Esophagus muscularis mucosa (tissue), 4 donors: ENCODE measurements at regions not wholly inside any gene's neighbourhood (a gene's known extent, or its start where the extent isn't known, plus 50 kb on each side); places are given as distances from the start of the nearest gene placed in this dataset.

Experiments
- EP300 ChIP-seq: sonication (generic); formaldehyde crosslinking; IDR thresholded peaks from one replicate; pipeline ENCODE4 v1.6.1; 2017; ENCODE audit warnings: antibody characterized with exemption
- POLR2A ChIP-seq: fragments of 450-650 bp; IDR thresholded peaks from one replicate; pipeline ENCODE4 v1.6.1; 2017; ENCODE audit warnings: antibody characterized with exemption, moderate library complexity, mild to moderate bottlenecking, low read depth
- POLR2AphosphoS5 ChIP-seq, 2 donors: sonication (generic); formaldehyde crosslinking; IDR thresholded peaks; one replicate each; pipeline ENCODE4 v1.6.1; 2017; ENCODE audit warnings: antibody characterized with exemption in 2 of 2
- TF ChIP-seq, protein P1 (sequence below), 3 experiments: fragments of 200-600 bp in 2 of 3; fragments of 450-650 bp in 1 of 3; sonication (generic) in 2 of 3; IDR thresholded peaks; one replicate each; pipeline ENCODE4 v1.5.1; 2017 to 2019; ENCODE audit warnings: antibody characterized with exemption in 3 of 3, mild to moderate bottlenecking in 2 of 3, moderate library complexity in 1 of 3

DNA sequence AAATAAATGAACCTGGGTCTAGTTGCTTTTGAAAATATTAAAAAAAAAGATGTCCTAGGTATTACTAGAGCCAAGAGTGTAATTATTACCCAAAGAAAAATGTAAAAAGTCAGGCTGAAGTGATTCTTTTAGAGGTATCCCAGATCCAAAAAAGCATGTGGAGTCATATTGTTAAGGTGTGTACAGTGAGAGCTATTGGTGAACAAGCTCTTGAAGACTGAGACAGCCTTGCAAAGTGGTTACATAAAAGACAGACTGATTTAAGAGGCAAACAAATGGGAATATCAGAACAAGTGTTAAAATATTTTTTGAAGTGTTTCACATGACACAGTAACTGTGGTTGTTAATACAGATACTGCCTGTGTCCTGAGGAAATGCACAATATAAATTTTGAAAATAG lies 624.5 kb downstream of the PLOD2 start:
- no peak for TF ChIP-seq POLR2A
- TF ChIP-seq, protein P1, sequence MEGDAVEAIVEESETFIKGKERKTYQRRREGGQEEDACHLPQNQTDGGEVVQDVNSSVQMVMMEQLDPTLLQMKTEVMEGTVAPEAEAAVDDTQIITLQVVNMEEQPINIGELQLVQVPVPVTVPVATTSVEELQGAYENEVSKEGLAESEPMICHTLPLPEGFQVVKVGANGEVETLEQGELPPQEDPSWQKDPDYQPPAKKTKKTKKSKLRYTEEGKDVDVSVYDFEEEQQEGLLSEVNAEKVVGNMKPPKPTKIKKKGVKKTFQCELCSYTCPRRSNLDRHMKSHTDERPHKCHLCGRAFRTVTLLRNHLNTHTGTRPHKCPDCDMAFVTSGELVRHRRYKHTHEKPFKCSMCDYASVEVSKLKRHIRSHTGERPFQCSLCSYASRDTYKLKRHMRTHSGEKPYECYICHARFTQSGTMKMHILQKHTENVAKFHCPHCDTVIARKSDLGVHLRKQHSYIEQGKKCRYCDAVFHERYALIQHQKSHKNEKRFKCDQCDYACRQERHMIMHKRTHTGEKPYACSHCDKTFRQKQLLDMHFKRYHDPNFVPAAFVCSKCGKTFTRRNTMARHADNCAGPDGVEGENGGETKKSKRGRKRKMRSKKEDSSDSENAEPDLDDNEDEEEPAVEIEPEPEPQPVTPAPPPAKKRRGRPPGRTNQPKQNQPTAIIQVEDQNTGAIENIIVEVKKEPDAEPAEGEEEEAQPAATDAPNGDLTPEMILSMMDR (IDR thresholded peaks at IDR 0.05) = no peak
- TF ChIP-seq POLR2AphosphoS5 (IDR thresholded peaks at IDR 0.05) = no peak
- no peak for TF ChIP-seq EP300
